ENCODE measurements at regions not wholly inside any gene's neighbourhood (a gene's known extent, or its start where the extent isn't known, plus 50 kb on each side); places are given as distances from the start of the nearest gene placed in this dataset.

- TF ChIP-seq CTCF (IDR thresholded peaks at IDR 0.05; ENCODE audit: low read length) (no peak), EZH2phosphoT487 (IDR thresholded peaks at IDR 0.05; ENCODE audit: low read length) (no peak)
Measured at GRCh38 chr13:76825430-76825829, 60.8 kb downstream of the KCTD12 start.

Data from MM.1S (cell line).